ENCODE measurements at regions not wholly inside any gene's neighbourhood (a gene's known extent, or its start where the extent isn't known, plus 50 kb on each side); places are given as distances from the start of the nearest gene placed in this dataset.

GRCh38 chr2:191476901-191477300 lies 201.0 kb upstream of the NABP1 start:
- TF ChIP-seq EZH2 (IDR thresholded peaks at IDR 0.05; ENCODE audit: borderline replicate concordance) (no peak), CTCF (IDR thresholded peaks at IDR 0.05; ENCODE audit: poor library complexity) (no peak), EZH2phosphoT487 (IDR thresholded peaks at IDR 0.05; ENCODE audit: low read depth, severe bottlenecking, unreplicated experiment) (no peak)
- no peaks in the 10 kb centered on the region for H3K79me2 ChIP-seq
- no peak overlapping the region for H3K4me2 ChIP-seq
- no peak overlapping the region for H3K4me3 ChIP-seq
- H3K9me3 ChIP-seq (ENCODE audit: low read depth) = peaks cover 10% of the 10 kb centered on the region
- no peaks in the 10 kb centered on the region for H3K9me2 ChIP-seq (replicated peaks; ENCODE audit: insufficient read depth)
- 95% methylated on average over 5 of the region's 5 CpGs for WGBS (ENCODE audit: low lambda C conversion rate, missing lambda C conversion rate)
- no peaks in the 10 kb centered on the region for H3K27me3 ChIP-seq
- no peak overlapping the region for H2AFZ ChIP-seq
- H4K20me1 ChIP-seq (ENCODE audit: insufficient read depth, poor library complexity, severe bottlenecking) = no peaks in the 10 kb centered on the region
- no peak for DNase-seq (ENCODE audit: low spot score)
- H3K4me1 ChIP-seq (ENCODE audit: insufficient read depth) = peaks cover 8% of the 10 kb centered on the region
- H3K36me3 ChIP-seq (replicated peaks; ENCODE audit: insufficient read depth, low read depth) = no peaks in the 10 kb centered on the region
- no peak overlapping the region for H3K27ac ChIP-seq

- no peaks in the 10 kb centered on the region for H3K9me2 ChIP-seq (replicated peaks; ENCODE audit: insufficient read depth)
- H3K27me3 ChIP-seq = no peaks in the 10 kb centered on the region
- no peaks in the 10 kb centered on the region for H3K79me2 ChIP-seq
- peaks cover 15% of the 10 kb centered on the region for H3K4me1 ChIP-seq (ENCODE audit: insufficient read depth)
- TF ChIP-seq CTCF (IDR thresholded peaks at IDR 0.05; ENCODE audit: poor library complexity) = no peak
- TF ChIP-seq EZH2phosphoT487 (IDR thresholded peaks at IDR 0.05; ENCODE audit: low read depth, severe bottlenecking, unreplicated experiment) = no peak
- no peak for TF ChIP-seq EZH2 (IDR thresholded peaks at IDR 0.05; ENCODE audit: borderline replicate concordance)
- no peak overlapping the region for H3K4me3 ChIP-seq
- H2AFZ ChIP-seq = no peak overlapping the region
- no peaks in the 10 kb centered on the region for H4K20me1 ChIP-seq (ENCODE audit: insufficient read depth, poor library complexity, severe bottlenecking)
- H3K27ac ChIP-seq = peak overlapping the region; percentile 4
- peaks cover 10% of the 10 kb centered on the region for H3K9me3 ChIP-seq (ENCODE audit: low read depth)
- WGBS (ENCODE audit: low lambda C conversion rate, missing lambda C conversion rate) = 32% methylated on average over 10 of the region's 10 CpGs
- peak overlapping the region; percentile 29 for H3K4me2 ChIP-seq
- H3K36me3 ChIP-seq (replicated peaks; ENCODE audit: insufficient read depth, low read depth) = no peaks in the 10 kb centered on the region
- peak; percentile 68 for DNase-seq (ENCODE audit: low spot score)
Measured at GRCh38 chr2:191478799-191479679, 198.9 kb upstream of the NABP1 start.

- Histone ChIP-seq H3K4me1 (ENCODE audit: insufficient read depth) (peaks cover 15% of the 10 kb centered on the region), H3K27me3 (no peaks in the 10 kb centered on the region), H2AFZ (no peak overlapping the region), H3K4me3 (no peak overlapping the region), H3K79me2 (no peaks in the 10 kb centered on the region), H3K4me2 (peak overlapping the region; percentile 29), H4K20me1 (ENCODE audit: insufficient read depth, poor library complexity, severe bottlenecking) (no peaks in the 10 kb centered on the region), H3K27ac (peak overlapping the region; percentile 0), H3K9me2 (replicated peaks; ENCODE audit: insufficient read depth) (no peaks in the 10 kb centered on the region), H3K36me3 (replicated peaks; ENCODE audit: insufficient read depth, low read depth) (no peaks in the 10 kb centered on the region), H3K9me3 (ENCODE audit: low read depth) (peaks cover 10% of the 10 kb centered on the region)
- WGBS (ENCODE audit: low lambda C conversion rate, missing lambda C conversion rate) = 36% methylated on average over 5 of the region's 5 CpGs
- TF ChIP-seq CTCF (IDR thresholded peaks at IDR 0.05; ENCODE audit: poor library complexity) (no peak), EZH2phosphoT487 (IDR thresholded peaks at IDR 0.05; ENCODE audit: low read depth, severe bottlenecking, unreplicated experiment) (no peak), EZH2 (IDR thresholded peaks at IDR 0.05; ENCODE audit: borderline replicate concordance) (no peak)
- no peak for DNase-seq (ENCODE audit: low spot score)
Measured at GRCh38 chr2:191479680-191480023, 198.3 kb upstream of the NABP1 start.

Measured in hepatocyte (in vitro differentiated cells).